NCI-H2171 treated with DMSO at 0.1 percent for 48 hours (cell line): ENCODE measurements at regions not wholly inside any gene's neighbourhood (a gene's known extent, or its start where the extent isn't known, plus 50 kb on each side); places are given as distances from the start of the nearest gene placed in this dataset.

Experiments used
- DNase-seq: peaks from one replicate; lab custom pipeline; 2025; lab: John Stamatoyannopoulos, UW

DNA sequence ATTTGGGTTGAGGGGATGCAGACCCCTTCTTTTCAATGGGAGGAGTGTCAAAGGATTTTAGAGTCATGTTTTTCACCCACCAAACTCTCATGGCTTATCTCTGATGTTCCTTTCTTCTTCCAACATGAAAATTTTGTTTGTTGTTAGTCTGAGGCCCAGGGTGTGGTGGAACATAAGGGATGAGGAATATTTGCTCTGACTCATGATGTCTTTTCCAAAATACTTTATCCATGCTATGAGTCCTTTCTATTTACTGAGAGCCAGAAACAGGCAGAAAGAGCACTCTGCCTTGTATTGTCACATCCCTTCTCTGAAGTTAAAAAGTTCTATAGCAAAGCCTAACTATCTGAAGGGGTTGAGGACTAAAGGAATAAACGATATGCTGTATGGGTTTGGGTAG is 61.6 kb upstream of the GYPA start:
- no peak for DNase-seq

DNA sequence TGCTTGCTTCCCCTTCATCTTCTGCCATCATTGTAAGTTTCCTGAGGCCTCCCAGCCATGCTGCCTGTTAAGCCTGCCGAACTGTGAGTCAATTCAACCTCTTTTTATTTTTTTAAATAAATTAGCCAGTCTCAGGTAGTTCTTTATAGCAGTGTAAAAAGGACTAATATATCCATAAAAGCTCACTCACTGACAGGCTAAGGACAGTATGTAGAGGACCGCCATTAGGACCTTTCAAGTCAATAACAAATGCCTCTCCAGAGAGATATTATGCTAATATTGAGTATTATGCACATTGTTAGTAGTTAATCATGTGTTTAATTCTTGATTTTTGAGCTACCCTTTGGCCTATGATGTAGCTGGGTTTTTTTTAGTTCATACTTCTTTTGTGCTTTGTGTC is 62.6 kb upstream of the GYPA start:
- DNase-seq, result no peak

DNA sequence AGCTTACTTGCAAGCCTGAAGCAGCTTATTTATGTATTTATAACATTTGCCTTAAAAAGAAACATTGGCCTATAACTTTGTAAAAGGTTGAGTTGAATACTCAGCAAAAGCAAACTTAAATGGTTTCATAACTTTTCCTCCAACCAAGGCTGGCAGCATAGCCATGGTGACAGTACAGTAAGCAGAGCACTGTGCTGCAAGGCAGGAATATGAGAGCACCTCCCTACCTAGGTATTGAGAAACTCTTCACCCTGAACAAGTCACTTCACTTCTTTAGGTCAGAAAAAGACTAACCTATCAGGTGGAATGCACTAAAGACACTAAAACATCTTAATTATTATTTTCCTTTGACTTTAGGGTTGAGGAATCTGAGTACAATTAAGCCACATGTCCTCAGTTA is 63.9 kb upstream of the GYPA start:
- no peak for DNase-seq

DNA sequence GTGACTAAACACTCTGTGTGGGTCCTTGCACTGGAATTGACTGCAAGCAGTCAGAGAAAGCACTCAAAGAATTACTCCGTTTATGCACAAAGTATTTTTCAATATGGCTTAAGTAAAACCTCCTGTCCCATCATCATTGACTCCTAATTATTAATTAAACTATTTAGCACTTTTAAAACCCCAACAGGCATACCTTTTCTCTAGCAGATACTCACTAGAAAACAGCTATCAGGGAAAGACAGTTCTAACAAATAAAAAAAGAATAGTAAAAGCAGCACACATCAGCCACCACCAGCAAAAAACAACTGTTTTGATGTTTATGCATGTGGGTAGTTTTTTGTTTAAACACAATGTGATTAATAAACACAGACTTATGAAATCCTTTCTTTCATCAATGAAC is 66.2 kb upstream of the GYPA start:
- no peak for DNase-seq

DNA sequence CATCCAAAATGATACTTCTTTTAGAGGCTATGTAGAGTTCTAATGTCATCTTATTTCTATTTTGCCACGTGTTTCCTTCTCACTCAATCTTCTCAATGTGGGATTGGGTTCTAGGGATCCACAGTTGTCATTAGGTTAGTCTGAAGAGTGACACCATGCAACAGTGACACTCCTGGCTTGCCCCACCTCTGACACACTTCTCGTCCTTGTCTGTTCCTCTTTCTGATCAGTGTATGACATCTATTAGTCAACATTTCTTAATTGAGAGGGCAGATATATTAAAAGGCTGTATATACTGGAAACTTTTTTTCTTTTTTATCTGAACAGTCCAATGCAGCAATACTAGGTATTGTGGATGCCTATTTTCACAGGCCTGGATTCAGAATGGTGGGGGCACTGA is 67.6 kb upstream of the GYPA start:
- DNase-seq, result no peak

DNA sequence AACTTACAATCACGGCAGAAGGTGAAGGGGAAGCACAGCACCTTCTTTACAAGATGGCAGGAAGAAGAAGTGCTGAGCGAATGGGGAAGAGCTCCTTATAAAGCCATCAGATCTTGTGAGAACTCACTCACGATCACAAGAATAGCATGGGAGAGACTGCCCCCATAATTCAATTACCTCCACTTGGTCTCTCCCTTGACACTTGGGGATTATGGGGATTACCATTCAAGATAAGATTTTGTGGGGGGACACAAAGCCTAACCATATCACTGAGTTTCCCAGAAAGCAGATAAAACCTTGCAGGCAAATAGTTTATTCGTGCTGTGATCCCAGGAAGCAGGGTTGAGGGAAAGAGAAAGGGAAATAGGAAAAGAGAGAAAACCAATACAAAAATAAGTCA is 69.0 kb upstream of the GYPA start:
- DNase-seq, result no peak

DNA sequence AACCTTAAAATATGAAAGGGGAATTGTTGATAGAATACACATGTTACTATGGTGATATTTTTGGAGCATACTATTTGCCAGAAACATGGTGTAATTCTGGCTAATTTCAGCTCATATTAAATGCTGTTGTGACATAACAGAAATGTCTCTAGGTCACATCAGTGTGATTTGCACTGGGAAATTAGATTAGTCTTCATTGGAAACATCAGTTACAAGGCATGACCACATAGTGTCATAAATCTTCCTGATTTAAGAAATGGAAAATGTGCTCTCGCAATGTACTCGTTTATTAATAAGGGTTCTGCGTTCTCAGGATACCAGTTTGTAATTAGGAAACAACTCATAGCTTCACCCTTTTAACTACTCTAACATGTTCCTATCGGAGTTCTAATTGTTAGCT is 72.9 kb upstream of the GYPA start:
- DNase-seq, result no peak

DNA sequence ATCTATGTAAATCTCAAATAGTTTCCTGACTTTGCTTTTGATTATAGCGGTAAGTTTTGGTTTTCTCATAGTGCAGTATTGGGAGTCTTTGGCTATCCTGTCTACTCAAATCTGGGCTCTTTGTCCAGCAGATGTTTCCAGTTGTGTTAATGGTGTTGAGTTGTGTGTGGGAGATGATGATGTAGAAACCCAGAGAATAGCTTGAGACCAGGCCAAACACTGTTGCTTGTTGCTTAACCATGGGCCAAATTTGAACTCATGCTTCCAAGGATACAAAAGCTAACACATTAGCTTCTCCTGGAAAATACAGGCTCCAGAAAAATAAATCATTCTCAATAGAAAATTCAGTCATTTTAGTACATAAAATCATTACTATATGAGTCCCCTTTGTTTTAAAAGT is 82.6 kb upstream of the GYPA start:
- DNase-seq, result no peak

DNA sequence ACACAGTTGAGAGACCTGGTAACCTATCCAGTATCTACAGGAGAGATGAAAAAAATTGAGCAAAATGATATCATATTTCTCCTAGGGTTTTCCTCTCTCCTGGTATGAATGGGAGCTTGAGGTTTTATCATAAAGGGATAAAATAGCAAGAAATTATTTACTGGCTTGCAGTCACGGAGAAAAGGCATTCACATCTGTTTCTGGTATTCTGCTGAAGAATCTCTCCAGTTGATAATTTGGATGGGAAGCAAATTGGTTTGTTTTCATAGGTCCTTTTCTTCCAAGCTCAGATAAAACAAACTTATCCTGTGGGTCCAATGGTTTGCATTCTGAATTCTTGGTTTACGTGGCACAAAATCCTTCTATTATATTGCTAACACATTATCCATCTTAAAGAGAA is 83.1 kb upstream of the GYPA start:
- DNase-seq, result no peak

DNA sequence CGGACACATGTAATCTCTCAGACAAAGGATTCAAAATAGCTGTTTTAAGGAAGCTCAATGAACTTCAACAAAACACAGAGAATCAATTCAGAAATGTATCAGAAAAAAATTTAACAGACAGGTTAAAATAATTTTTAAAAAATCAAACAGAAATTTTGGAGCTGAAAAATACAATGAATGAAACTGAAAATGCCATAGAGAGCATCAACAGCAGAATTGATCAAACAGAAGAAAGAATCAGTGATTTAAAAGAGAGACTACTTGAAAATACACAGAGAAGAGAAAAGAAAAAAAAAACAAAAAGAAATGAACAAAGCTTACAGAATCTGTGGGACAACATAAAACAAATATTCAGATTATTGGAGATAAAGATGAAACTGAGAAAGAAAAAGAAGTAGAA is 118.8 kb upstream of the GYPA start:
- DNase-seq, result no peak

DNA sequence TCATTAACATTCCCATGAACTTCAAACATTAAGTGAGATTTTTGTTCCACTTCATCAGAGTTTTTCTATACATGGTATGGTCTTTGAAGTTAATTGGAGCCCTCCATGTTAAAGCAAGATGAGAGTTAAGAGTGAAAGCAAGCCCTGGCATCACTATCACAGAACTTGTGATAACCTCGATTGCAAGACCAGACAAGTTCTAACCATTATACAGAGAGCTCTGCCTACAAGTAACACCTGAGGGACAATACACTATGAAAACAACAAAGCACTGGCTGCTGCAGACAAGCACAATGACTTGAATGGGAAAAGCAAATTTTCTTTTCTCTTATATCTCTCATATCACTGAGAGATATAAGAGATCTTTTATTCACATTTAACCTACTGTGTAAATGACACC is 126.6 kb upstream of the GYPA start:
- DNase-seq, result no peak

DNA sequence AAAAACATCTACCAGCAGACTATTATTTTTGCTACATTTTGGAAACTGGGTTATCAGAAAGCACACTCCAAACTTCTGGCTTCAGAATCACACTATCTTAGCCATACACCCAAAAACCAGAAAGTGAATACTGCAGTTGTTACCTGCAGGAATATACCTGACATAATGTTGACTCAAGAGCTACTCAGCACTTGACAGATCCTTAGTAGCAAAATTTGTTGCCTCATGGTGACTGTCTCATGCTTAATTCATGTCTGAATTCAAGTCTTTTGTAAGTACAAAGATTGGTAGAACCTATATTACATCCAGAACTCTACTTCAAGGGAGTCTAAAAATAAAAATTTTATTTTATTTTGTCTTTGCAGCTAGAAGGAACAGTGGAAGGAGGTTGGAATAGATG is 140.2 kb upstream of the GYPA start:
- DNase-seq, result no peak

DNA sequence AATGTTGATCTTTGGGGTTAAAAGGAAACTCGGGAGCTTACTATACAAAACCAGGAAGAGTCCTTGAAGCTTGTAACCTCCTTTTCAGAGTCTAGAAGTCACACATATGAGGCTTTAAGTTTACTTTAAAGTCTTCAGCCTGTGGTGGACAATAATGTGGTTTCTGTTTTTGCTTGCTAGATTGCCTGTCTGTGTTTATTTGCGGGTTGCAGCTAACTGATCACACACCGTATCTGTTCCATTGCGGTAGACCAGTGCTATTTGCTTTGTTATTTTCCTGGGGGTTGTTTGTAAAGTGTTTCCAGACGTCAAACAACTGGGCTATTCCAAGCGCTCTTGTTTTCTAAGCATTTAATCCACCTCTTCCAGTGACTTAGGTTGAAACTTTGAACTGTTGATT is 143.0 kb upstream of the GYPA start:
- no peak for DNase-seq

DNA sequence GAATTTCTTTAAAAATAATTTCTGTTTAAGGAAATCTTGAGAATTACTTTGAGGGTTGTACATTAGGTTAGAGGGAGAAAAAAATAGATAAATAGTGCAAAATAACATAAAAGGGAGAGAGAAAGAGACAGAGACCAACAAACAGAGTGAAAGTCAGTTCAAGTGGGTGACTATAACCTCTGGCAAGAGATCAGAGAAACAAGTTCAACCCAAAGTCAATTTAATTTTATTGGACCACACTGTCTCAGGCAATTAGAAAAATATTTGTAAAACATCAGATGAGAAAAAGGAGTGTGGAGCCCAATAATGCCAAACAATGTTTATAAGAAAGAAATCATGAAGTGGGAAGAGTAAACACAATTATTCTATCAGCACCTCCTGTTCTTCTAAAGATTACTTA is 143.5 kb upstream of the GYPA start:
- no peak for DNase-seq

DNA sequence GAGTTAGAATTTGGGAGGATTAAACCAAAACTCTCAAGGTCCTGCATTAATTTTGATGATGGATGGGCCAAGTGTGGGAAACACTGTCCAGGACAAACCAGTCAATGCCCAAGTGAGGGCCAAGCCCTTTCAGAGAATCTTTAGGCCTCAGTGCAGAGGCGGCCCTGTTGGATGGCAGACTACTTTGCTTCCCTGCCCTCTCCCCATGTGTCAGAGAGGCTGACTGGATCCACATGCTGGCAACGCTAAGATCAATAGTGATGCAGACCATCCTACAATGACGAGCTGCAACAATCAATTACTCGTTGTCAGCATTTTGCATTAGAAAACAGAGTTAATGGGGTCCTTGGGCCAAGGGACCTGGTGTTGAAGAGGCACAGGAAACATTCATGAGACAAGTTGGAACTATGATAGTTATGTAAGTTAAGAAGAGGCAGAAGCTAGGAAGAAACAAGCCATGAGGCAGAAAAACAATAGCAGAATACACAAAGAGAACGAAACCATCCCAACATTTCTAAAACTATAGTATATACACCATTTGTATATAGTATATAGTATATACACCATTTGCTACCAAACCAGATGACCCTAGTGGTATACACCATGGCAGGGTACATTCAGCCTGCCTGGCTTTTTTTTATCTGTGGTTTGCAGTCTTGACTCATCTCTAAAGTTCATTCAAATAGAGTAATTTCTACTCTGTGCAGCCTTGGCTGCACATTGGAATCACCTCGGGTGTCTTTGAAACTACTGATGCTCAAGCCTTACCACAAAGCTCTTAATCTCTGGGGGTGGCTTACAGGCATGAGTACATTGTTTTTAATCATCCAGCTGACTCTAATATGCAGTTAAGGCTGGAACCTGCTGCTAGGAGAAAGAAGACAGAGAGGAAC is 147.7 kb upstream of the GYPA start:
- DNase-seq, result no peak

DNA sequence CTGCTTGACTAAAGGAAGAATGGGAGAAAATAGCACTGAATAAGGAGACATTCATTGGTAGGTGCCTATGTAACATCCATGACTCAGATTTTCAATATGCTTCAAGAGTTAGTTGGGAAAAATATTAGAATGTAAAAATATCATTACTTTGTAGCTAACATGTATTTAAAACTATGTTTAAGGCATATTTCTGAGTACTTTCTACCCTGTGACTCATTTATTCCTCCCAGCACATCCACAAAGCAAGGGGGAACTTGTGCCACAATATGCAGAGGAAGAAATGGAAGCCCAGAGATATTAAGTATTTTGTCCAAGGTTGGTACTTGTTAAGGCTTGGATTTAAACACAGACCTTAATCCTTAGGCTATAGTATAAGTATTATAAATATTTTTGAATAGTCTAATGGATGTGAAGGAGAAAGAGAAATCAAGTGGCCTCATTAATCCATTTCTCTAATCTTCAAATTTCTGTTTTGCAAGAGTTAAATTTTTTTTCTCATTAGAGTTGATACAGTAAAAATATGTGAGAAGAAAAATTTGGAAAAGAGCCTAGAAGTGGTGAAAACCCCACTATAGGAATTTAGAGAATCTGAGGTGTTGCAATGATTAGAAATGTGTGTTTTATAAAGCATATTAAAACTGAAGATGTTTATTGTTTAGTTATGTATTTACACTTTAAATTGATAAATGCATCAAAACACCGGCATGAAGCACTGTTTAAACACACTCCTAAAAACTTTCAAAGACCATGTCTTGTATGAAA is 149.3 kb upstream of the GYPA start:
- no peak for DNase-seq

DNA sequence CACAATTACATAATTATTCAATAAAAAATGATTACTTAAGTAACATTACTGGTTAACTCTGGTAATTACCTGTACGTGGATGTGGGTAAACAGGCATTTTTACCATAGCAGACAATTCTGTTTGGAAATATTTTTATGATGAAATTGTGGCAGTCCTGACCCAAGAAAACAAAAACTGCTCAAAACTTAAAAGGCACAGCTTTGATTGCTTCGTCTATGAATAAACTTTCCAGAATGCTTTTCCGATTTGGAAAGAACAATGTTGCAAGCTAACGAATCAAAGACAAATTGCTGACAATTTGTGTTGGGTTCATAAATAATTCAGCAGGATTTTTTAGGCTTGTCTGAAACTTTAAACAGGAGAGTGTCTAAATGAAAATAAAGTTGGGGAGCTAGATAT is 150.6 kb upstream of the GYPA start:
- DNase-seq, result no peak

DNA sequence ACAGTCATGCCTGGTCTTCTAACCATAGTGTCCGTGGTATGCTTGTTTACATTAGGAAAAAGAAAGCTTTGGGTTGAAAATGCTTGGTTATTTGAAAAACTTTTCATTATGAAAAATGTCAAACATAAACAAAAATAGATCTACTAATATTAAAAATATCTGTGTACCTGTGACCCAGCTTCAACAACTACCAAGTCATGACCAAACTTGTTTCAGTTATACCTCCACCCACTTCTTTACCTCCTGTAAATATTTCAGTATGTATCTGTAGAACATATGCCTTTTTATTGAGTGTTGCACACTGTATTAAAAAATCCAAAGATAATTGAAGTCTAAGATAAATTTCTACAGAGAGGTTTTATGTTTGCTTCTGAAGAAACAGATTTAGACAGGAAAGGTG is 153.7 kb upstream of the GYPA start:
- DNase-seq, result no peak

DNA sequence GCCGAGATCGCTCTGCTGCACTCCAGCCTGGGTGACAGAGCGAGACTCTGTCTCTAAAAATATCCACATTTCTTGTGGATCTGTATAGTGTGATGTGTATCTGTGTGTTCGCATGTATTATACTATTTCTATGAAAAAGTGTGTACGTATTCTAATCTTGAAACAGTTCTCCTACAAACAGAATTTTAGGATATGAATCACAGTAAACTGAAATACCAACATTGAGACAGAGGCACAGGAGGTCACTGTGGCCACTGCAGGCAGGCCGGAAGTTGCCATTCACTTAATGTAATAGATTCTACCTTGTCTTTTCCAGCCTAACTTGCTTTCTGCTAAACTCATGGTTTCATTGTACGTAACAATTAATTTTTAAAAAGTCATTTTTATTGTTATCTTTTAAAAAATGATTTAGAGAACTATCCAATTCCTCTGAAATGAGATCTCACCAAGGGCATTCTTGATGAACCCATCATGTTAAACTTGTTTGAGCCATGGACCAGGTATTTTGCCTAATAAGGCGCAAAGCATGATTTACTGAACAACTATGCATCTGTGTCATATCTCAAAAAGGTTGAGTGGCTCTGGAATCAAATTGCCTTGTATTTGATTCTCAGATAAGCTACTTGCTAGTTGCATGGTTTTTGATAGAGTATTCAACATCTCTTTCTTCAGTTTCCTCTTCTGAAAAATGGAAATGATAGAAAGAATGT is 154.9 kb upstream of the GYPA start:
- no peak for DNase-seq

DNA sequence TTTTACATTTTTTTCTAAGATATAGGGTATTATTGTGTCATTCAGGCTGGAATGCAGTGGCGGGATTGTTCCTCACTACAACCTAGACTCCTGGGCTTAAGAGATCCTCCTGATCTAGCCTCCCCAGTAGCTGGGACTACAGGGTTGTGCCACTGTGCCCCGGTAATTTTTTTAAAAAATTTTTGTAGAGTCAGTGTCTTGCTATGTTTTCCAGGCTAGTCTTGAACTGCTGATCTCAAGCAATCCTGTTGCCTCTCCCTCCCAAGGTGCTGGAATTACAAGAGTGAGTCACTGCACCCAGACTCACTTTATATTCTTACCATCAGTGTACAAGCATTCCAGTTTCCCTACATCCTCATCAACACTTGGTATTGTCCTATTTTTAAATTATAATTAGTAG is 156.4 kb upstream of the GYPA start:
- no peak for DNase-seq

DNA sequence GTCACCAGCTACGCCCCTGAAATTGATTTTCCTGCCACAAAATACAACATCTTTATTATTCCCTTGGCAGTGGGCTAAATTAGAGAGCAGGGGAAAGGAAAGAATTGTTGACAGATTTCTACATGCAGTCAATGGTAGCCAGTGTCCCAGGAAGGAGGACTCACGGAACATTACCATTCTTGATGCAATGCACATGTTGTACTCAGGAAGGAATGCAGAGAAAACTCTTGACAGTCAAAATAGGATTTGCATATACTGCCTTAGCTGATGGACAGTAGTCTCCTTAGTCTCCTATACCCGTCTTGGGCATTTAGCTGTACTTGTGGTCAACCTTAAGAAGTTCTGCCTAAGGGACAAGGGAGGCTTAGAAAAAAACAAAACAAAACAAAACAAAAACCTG is 158.0 kb upstream of the GYPA start:
- DNase-seq, result no peak

DNA sequence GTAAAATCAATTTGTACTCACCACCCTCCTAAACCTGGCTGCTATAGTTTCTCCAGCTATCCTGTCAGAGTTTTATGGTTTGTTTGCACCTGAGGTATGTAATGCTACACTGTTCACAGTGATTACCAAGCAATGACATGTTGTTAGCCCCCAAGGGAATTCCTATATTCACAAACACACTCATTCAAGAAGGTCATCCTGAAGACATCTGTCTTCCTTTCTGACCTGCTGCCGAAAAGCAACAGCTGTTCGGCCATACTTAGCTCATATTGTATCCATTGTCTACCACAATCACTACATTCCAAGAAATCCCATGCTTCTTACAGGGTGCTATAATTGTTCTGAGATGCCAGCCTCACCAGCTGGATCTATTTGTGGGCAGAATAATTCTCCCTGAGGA is 160.1 kb upstream of the GYPA start:
- no peak for DNase-seq
